IPS-18c (cell line): ENCODE measurements at regions not wholly inside any gene's neighbourhood (a gene's known extent, or its start where the extent isn't known, plus 50 kb on each side); places are given as distances from the start of the nearest gene placed in this dataset.

Experiments used
- H3K4me3 ChIP-seq: 2 replicates; pipeline ENCODE4 v1.7.0; 2013; ENCODE audit warnings: low read depth, mild to moderate bottlenecking, low read length, moderate library complexity; ENCODE audit not compliant: insufficient read depth
- H3K9me3 ChIP-seq: one replicate; pipeline ENCODE4 v1.6.1; 2013; ENCODE audit warnings: mild to moderate bottlenecking, low read length, moderate library complexity; ENCODE audit not compliant: control insufficient read depth, insufficient read depth

DNA sequence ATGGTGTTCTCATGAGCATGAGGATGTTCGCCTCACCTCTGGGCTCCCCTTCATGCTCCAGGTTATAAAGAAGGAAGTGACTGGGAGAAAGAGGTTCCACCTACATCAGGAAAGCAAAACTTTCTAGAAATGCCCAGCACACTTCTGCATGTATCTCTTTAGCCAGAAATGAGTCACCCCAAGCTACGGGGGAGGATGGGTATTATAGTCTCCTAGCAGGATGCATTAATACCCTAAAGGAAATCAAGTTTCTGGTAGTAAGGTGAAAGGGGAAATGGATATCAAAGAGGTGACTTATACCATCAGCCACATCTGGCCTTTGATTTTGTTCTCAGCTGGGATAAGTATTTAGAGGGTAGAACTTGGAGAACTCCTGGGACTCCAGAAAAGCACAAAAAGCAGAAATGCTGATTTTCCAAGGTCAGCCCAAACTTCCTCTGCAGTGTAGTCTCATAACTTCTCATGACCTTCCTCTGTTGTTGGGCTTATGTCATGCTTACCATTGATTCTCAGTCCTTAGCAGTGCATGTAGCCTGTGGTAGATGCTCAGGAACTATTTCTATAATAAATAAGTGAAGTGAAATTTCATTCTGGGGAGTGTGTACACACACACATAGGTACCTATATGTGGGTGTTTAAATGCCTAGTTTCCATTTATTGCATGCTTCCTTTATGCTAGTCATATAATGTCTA is 209.4 kb upstream of the CRY1 start:
- no peak overlapping the region for H3K4me3 ChIP-seq
- no peaks in the 10 kb centered on the region for H3K9me3 ChIP-seq

DNA sequence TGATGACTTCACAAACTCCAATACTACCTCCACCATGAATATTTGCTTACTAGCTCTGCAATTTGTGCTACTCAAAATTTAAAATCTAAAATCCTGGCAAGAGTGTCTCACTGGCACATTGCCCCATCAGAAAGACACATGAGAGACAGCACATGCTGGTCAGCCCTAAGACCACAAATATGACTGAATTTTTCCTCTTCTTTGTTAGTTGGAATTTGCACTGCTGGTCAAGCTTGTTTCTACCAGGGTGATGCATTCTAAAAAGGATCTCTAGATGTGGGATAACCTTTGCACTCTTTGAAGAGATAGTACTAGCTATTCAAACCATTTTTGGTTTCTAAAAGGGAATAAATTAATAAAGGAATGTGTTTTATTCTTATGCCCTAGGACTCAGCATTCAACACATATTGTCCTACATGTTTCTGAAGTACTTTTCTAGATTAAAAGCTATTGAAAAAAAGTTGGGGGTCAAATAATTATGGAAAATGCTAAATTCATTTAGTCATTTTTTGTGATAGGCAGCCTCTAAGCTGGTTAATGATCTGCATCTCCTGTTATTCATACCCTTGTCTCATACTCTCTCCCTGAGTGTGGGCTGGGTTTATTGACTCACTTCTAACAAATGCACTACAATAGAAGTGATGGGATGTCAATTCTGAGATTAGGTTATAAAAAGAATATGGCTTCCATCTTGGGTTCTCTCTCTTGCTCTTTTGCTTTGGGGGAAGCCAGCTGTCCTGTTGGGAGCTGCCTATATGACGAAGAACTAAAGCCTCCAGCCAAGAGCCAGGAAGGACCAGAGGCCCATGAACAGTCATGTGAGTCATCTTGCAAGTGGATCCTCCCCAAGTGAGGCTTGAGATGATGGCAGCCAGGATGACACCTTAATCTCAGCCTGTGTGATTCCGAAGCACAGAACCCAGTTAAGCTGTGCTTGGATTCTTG is 211.5 kb upstream of the CRY1 start:
- H3K9me3 ChIP-seq, result no peaks in the 10 kb centered on the region
- no peak overlapping the region for H3K4me3 ChIP-seq

DNA sequence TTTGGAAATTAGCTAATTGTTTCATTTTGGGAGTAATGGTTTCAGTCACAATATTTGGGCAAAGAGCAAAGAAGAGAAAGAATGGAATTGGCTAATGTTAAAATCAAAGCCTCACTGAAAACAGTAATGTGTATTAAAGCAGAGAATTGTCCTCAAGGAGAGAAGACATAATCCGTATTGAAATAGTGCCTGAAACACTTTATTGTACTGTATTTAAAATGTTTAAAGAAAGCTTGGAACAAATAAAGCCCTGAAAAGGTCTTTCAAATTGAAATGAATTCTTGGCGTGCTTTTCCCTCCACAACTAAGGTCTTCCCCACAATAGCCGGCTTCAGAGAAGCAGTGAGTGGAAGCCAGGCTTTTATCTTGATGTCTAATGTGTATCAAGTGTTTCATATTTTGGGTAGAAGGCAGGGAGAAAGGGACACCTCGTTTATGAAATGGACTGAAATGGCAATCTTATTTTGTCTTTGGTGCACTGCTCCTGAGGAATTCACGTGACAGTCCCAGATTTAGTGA is 212.9 kb upstream of the CRY1 start:
- Histone ChIP-seq H3K4me3 (no peak overlapping the region), H3K9me3 (no peaks in the 10 kb centered on the region)

DNA sequence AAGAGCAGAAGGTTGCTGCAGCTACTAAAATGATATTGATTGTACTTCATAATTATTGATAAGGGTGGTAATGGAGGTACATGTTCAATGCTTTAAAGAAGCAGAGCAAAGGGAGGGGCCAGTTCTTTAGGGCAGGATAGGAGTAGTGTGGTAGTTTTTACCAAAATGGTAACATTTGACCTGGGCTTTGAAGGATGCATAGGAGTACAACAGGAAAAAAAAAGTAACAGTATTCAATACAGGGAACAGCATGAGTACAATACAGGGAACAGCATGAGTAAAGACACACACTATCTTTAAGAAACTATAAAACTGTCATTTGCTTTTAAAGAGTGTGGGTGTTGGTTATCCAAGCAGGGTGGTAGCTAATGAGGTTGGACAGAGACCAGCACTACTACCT is 215.0 kb upstream of the CRY1 start:
- Histone ChIP-seq H3K4me3 (no peak overlapping the region), H3K9me3 (no peaks in the 10 kb centered on the region)

DNA sequence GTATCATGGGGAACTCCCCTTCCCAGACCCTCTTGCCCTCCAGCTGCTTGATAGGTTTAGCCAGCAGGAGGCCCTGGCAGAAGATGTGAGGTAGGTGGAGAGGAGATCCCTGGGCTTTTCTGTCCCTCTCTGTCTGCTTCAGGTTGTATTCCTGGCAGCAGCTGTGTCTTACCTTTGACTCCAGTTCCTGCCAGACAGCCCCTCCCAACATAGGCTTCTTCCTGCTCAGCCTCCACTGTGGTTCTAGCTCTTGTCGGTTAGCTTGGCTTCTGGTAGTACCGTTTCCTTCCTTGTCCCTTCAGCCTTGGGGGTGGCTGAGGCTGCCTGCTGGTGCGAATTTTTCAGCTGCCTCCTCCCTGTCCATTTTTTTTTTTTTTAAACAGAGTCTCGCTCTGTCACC is 215.7 kb upstream of the CRY1 start:
- H3K9me3 ChIP-seq, result no peaks in the 10 kb centered on the region

DNA sequence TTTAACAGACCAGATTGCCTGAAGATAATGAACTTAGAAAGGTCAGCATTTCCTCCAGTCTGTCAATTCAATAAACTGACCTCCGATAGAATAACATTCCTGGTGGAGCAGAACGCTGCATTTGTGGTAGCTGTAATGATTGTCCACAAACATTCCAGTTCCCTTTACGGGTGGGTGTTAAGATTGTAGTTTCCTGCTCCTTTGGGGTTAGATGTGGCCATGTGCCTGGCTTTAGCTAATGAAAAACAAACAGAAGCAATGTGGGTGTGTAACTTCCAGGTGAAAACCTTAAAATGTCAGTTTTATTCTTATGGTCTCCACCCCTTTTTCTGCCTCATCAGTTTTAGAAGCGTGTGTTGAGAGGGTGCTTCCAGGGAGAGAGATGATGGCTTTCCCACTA is 217.3 kb upstream of the CRY1 start:
- H3K4me3 ChIP-seq, result no peak overlapping the region
- H3K9me3 ChIP-seq, result no peaks in the 10 kb centered on the region

More for the DNA sequence above, 215.7 kb upstream of the CRY1 start:
- no peak overlapping the region for H3K4me3 ChIP-seq

DNA sequence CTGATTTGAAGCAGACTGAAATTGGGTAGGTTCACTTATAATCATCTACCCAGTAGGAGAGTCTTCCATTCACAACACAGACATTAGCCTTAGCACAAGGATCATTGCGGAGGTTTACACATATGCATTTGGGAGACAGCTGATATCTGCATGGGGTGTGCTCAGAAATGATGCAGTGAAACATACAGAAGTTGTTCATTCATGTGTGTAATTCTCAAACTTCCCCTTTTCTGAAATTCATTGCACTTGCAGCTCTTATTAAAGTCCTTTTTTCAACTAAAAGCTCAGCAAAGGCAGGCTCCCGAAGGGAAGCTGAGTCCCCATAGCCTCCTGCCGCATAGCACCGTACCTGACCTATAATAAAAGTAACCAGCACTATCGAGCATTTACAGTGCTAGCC is 218.3 kb upstream of the CRY1 start:
- Histone ChIP-seq H3K9me3 (no peaks in the 10 kb centered on the region), H3K4me3 (no peak overlapping the region)

DNA sequence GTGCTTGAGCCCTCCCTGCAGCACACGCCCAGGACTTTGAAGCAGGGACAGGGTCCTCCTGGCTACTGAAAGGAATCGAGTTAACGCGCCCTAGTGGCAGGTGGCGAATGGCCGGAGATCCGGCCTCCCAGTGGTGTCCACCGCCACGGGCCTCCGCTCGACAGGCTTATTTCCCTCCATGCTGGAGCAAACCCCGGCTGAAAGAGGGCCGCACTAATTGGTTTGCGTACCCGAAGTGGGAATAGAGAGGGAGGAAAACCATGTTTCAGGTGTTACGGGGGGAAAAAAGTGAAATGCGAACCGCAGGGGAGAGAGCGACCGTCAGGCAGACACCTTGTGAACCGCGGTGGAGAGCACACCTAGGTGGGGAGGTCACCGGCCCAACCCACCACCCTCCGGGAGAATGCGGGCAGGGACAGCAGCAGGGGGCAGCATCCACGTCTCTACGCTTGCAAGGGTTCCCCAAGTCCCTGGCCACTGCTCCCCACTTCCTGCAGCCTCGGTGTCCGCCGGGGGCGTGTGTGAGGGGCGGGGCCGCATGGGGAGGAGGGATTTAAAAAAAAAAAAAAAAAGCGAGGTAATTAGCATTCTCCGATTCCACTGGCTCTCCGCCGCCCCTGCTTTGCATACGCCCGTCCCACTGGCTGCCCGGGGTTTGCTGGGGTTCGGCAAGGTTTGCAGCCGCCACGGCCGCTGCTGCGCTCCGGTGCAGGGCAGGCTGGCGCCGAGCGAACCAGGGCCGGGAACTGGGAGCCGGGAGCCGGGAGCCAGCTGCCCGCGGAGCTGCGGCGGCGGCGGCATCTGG is 224.6 kb upstream of the CRY1 start:
- Histone ChIP-seq H3K9me3 (peaks cover 3% of the 10 kb centered on the region), H3K4me3 (peak overlapping the region; percentile 81)

DNA sequence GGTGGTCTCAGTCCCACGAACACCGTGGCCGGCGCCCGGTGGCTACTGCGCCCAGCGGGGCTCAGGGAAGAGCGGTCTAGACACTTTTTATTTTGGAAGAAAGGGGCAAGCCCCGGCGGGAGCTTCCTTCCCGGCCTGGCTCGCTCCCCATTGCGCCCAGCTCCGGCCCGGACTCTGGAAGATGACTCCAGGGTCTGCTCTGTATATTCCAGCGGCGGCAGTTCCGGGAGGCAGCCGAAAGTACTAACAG is 225.1 kb upstream of the CRY1 start:
- Histone ChIP-seq H3K9me3 (peaks cover 3% of the 10 kb centered on the region), H3K4me3 (peak overlapping the region; percentile 81)

DNA sequence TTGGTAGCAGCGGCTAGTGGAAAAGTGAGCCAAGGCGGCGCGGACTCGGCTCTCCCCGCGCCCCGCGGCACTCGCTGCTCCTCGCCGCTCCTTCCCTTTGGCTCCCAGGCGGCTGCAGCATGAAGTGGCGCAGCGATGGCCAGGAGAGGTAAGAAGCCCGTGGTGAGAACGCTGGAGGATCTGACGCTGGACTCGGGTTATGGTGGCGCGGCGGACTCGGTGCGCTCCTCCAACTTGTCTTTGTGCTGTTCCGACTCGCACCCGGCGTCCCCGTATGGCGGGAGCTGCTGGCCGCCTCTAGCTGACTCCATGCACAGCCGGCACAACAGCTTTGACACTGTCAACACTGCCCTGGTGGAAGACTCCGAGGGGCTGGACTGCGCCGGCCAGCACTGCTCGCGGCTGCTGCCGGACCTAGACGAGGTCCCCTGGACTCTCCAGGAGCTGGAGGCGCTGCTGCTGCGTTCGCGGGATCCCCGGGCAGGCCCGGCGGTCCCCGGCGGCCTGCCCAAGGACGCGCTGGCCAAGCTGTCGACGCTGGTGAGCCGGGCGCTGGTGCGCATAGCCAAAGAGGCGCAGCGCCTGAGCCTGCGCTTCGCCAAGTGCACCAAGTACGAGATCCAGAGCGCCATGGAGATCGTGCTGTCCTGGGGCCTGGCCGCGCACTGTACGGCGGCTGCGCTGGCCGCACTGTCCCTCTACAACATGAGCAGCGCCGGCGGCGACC is 225.6 kb upstream of the CRY1 start:
- Histone ChIP-seq H3K9me3 (peaks cover 3% of the 10 kb centered on the region), H3K4me3 (peak overlapping the region; percentile 81)

DNA sequence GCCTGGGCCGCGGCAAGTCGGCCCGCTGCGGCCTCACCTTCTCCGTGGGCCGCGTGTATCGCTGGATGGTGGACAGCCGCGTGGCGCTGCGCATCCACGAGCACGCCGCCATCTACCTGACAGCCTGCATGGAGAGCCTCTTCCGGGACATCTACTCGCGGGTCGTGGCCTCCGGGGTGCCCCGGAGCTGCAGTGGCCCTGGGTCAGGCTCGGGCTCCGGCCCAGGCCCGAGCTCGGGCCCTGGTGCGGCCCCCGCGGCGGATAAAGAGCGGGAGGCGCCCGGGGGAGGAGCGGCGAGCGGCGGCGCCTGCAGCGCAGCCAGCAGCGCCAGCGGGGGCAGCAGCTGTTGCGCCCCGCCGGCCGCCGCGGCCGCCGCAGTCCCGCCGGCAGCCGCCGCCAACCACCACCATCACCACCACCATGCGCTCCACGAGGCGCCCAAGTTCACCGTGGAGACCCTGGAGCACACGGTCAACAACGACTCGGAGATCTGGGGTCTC is 226.2 kb upstream of the CRY1 start:
- Histone ChIP-seq H3K9me3 (peaks cover 3% of the 10 kb centered on the region), H3K4me3 (peak overlapping the region; percentile 81)

DNA sequence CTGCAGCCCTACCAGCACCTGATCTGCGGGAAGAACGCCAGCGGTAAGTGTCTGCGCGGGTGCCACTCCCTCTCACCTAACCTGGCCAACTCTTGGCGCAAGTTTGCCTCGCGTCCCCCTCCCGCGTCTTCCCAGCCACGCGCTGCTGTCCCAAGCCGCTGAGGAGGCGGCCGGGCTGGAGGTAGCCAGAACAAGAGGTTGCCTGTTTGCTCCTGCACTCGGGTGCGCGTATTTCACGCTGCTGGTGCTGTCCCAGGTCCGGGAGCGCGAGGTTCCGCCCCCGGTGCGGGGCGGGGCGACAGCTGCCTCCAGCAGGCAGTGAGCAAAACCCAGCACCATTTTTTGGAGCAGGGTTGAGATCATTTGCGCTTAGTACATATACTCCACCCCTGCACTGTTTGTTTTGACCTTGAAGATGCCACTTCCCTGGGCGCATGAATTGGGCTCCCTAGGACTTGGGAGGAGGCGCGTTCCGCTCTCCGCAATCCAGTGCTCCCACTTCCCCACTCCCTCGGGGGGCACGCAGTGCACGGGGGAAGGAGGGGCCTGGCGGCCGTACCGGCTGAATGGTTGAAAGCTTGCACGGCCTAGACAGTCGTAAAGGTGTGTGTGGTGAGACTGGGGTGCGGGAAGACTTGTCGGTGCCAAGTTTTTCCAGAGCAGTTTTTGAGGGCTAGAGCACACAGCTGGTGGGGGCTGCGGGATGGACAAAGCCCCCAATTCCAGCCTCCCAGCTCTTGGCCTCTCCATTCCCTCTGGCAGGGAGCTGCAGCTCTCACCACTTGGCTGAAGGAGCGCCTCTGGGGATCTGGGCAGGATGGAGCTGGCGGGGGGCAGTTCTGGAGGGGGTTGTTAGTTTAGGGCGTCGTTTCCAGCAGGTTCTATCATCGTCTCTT is 226.9 kb upstream of the CRY1 start:
- Histone ChIP-seq H3K9me3 (peaks cover 3% of the 10 kb centered on the region), H3K4me3 (peak overlapping the region; percentile 81)

DNA sequence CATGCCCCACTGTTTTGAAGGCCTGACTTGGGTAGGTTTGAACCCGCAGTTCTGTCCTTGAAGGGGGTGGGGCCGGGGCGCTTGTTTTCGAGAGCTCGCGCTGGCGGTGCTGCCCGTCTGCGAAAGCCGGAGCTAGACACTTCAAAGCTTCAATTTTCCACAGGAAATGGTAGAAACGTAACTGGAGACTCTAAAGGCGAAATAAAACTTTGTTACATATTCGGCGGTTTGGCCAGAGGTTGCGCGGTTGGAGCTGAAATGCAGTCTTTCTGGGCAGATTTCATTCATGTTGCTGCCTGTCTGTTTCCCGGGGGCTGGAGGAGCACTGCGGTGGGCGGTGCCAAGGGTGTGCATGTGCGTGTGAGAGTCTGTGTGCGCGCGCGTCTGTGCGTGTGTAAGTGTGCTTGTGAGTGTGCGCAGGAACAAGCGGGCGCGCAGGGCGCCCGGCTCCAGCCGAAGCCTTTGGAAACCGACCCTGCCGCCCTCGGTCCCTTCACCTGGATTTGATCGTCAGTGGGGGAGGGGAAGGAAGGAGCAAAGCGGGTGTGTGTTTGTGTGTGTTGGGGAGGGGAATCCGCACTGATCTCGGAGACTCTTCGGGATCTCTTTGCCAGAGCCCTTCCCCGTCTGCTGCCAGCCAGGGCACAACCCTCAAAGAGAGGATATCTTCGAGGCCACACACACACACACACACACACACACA is 227.7 kb upstream of the CRY1 start:
- peak overlapping the region; percentile 81 for H3K4me3 ChIP-seq
- H3K9me3 ChIP-seq, result peaks cover 3% of the 10 kb centered on the region

DNA sequence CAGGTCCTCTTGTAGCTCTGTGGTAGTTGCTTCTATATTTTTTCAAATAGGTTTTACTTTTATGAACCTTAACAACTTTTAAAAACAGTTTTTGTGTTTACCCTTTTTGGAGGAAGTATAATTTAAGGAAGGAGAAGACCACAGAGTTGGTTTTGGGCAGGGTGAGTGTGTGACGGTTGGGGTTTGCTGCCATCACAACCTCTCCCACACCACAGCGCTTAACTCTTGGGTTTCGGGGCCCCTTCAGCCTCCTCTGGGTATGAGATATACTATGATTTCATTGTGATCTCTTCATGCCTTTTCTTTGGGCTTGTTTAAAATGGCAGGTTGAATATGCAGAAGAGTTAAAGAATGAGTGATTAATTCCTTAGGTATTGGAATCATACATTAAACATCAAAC is 228.7 kb upstream of the CRY1 start:
- no peak overlapping the region for H3K4me3 ChIP-seq
- H3K9me3 ChIP-seq, result peaks cover 3% of the 10 kb centered on the region

DNA sequence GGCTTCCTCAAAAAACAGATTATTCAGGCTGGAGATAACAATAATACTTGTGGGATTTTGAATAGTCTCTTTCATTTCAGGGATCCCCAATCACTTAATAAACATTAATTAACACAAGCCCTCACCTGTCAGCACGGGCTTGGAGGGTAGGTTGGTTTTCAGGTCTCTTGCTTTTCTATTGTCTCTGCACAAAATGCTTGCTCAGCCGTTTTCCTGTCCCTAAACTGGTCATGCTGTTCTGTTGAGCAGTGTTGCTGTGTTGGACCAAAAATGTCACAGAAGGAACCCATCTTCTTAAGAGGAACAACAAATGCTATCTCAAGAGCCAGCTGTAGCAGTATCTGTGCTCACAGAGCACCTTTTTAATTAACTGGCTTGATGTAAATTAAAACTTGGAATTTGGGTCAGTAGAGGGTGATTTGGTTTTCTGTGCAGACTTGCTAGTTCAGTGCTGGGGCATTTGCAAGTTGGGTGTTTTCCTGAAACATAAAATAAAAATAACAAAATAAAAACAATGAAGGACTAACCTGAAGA is 231.8 kb upstream of the CRY1 start:
- Histone ChIP-seq H3K9me3 (no peaks in the 10 kb centered on the region), H3K4me3 (no peak overlapping the region)
